HG03378 (cell line): ENCODE measurements at regions not wholly inside any gene's neighbourhood (a gene's known extent, or its start where the extent isn't known, plus 50 kb on each side); places are given as distances from the start of the nearest gene placed in this dataset.
A peak's percentile ranks its signal among the peaks of the same experiment; 100 is the strongest.
"Not testable (repeated sequence)": the region's sequence is repeated elsewhere in the genome, so short reads cannot be mapped to it uniquely, and the experiment has no call there.

Source experiments
- ATAC-seq: cut with Tn5 transposase; IDR thresholded peaks from one replicate; pipeline ENCODE4 v1.9.1; 2021; ENCODE audit warnings: mild to moderate bottlenecking, moderate library complexity; ENCODE audit not compliant: unreplicated experiment

DNA sequence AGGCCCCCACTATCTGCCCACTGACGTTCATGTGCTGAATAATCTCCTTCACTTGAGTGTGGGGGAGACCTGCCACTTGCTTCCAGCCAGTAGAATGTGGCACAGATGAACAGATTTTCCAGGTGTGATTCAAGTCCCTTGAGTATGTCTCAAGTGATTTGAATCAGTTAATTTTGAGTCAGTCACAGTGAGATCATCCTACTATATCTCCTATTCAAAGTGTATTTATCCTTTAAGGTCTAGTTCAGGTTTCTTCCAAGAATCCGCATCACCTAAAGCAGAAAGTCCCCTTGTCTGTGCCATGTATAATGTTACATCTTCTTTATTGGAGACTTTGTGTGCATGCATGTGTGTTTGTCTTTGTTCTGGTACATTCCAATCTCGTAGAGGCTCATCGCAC, 208.3 kb upstream of the DAB2 start:
- ATAC-seq: no peak

- ATAC-seq: no peak
Measured at GRCh38 chr5:39631958-39632357, 207.2 kb upstream of the DAB2 start.

GRCh38 chr5:39629946-39630345, 205.2 kb upstream of the DAB2 start:
- ATAC-seq: no peak

DNA sequence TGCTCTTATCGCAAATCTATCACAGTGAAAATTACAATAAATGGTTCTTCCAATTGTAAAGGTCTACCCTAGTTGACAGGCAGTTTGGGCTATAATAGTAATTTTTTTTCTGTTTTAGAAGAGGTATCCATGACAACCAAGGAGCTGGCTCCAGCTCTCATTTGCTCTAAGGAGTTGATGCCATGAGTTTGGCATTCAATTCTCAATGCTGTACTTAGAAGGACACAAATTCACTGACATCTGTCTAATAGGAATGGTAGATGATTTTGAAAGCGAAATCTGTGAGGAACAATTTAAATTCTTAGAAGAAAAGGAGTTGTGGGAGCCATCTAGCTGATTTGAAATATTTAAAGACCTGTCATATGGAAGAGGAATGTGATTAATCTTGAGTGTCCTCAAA, 203.6 kb upstream of the DAB2 start:
- ATAC-seq: no peak

DNA sequence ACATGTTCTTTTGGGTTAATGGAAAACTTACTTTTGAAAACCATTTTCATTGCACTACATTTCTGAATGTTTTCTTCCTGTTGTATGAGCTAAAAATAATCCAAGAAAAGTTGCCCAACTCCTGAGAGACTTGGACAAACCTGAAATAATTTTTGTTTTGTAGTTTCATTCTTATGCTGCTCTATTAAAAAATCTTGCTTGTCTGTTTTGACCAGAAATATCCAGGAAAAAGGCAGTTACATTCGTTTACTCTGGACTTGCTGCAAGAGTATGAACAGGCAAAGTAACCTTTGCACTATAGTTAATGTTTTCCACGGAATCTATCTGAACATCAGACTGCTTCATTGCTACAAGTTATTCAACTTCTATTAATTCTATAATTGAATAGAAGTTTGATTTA, 200.1 kb upstream of the DAB2 start:
- ATAC-seq: no peak

- peak; percentile 89 for ATAC-seq
Measured at GRCh38 chr5:39624268-39624886, 199.6 kb upstream of the DAB2 start.

- no peak for ATAC-seq
Measured at GRCh38 chr5:39623291-39623865, 198.6 kb upstream of the DAB2 start.

- no peak for ATAC-seq
Measured at GRCh38 chr5:39622281-39622680, 197.5 kb upstream of the DAB2 start.

DNA sequence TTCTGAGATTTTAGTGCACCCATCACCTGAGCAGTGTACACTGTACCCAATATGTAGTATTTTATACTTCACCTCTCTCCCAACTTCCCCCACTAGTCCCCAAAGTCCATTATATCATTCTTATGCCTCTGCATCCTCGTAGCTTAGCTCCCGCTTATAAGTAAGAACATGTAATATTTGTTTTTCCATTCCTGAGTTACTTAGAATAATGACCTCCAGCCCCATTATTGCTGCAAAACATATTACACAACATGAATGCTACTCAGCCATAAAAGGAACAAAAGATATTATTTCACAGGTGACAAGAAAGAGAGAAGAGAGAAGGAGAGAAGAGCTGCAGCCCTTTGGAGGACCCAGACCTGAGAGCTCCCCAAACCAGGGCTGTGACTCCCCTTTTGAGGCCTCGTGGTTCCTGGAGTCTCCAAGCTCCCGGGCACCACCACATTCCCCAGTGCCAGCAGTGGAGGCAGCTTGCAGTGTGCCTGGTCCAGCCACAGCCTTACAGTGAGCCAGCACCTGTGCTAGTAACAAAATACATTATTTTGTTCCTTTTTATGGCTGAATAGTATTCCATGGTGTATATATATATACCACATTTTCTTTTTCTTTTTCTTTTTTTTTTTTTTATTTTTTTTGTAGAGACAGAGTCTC, 194.5 kb upstream of the DAB2 start:
- no peak for ATAC-seq

DNA sequence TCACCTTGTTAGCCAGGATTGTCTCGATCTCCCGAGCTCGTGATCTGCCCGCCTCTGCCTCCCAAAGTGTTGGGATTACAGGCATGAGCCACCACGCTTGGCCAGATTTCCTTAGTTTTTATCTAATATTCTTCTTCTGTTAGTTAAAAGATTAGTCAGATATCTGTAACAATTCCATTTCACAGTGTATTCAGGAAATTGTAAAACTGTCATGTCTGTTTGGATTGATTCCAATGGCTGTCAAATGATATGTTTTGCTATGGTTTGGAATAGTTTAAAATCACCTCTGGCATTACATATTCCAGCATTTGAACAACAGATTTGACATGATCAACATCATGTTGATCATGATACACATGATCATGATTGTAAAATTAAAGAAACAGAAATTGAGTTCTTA, 193.6 kb upstream of the DAB2 start:
- no peak for ATAC-seq

DNA sequence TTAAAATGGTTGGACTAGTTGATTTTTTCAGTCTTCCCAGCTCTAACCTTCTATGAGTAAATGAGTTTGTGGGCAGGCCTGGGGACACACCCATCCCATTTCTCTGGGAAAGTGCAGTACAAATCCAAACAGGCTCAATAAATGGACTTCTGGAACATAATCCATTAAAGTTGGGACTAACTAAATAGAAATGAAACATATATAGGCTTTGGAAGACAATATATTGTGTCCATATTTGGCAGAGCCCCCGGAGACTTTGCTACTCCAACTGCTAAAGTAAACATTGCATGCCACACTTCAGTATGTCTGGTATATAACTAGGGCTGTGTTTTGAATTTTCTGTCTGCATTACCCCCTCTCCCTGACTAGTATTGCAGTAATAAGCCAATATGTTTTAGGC, 191.4 kb upstream of the DAB2 start:
- no peak for ATAC-seq

DNA sequence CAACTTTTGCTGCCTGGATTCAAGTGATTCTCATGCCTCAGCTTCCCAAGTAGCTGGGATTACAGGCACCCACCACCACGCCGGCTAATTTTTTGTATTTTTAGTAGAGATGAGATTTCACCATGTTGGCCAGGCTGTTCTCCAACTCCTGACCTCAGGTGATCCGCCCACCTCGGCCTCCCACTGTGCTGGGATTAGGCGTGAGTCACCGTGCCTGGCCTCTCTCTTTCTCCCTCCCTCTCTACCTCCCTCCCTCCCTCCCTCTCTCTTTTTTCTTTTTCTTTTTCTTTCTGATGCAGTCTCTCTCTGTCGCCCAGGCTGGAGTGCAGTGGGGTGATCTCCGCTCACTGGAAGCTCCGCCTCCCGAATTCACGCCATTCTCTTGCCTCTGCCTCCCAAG, 186.3 kb upstream of the DAB2 start:
- not testable (repeated sequence) for ATAC-seq

- peak; percentile 82 for ATAC-seq
Measured at GRCh38 chr5:39608024-39608423, 183.2 kb upstream of the DAB2 start.

GRCh38 chr5:39606591-39606990, 181.8 kb upstream of the DAB2 start:
- no peak for ATAC-seq

DNA sequence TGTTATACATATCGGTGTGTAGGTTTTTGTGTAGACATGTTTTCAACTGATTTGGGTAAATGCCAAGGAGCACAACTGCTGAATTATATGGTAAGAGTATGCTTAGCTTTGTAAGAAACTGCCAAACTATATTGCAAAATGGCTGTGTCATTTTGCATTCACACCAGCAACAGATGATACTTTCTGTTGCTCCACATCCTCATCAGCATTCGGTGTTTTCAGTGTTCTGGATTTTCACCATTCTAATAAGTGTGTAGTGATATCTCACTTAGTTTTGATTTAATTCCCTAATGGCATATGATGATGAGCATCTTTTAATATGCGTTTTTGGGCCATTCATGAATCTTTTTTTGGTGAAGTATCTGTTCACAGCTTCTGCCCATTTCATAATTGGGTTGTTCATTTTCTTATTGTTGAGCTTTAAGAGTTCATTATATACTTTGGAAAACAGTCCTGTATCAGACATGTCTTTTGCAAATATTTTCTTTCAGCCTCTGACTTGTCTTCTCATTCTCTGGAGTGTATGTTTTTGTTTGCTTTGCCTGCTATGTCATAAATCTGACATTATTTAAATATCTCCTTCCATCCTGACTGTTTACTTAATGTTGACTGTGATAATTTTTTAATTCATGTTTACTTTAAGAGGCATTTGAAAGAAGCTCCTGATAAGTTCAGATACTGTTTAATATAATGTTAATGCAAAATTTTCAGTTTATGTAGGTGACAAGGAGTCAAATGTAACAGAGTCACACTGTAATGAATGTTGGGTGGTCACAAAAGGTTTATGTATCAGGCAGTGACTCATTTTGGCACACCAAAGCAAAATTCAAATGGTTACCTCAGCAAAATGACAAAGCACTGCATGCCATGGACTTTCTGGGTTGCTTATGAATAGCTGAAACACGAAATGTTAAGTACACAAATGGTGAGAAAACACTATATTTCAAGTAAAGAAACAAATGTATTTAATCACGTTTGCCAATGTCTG, 181.1 kb upstream of the DAB2 start:
- no peak for ATAC-seq

DNA sequence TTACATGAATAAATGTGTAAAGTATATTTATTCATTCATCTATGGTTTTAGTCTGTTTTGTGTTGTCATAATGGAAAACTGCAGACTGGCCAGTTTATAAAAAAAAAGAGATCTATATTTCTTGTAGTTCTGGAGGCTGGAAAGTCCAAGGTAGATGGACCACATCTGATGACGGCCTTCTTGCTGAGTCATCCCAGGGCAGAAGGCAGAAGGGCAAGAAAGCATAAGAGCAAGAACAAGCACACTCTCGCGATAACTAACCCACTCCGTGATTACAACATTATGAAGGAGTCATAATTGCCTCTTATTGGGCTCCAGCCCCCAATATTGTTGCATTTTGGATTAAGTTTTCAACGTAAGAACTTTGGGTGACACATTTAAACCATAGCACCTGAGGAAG, 180.4 kb upstream of the DAB2 start:
- no peak for ATAC-seq

DNA sequence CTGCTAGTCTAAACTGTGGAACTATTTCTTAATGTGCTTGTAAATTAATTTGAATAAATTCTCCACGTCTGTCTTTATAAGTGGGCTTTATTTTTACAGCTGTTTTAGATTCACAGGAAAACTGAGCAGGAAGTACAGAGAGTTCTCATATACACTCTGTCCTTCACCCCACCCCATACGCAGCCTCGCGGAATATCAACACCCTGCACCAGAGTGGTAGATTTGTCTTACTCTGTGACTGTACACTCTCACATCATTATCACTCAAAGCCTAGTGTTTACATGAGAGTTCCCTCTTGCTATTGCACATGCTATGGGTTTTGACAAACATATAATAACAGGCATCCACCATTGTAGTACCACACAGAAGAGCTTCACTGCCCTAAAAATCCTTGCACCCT, 179.7 kb upstream of the DAB2 start:
- no peak for ATAC-seq

- no peak for ATAC-seq
Measured at GRCh38 chr5:39599721-39600431, 175.1 kb upstream of the DAB2 start.

GRCh38 chr5:39598661-39599248, 174.0 kb upstream of the DAB2 start:
- no peak for ATAC-seq

- ATAC-seq: no peak
Measured at GRCh38 chr5:39588179-39588578, 163.4 kb upstream of the DAB2 start.
